NB4 (cell line): ENCODE measurements at regions not wholly inside any gene's neighbourhood (a gene's known extent, or its start where the extent isn't known, plus 50 kb on each side); places are given as distances from the start of the nearest gene placed in this dataset.
"Not testable (repeated sequence)": the region's sequence is repeated elsewhere in the genome, so short reads cannot be mapped to it uniquely, and the experiment has no call there.

ENCODE experiments used
- CTCF ChIP-seq: IDR thresholded peaks from one replicate; pipeline ENCODE4 v1.5.1; 2012; ENCODE audit warnings: low read depth, low read length
- MYC ChIP-seq: IDR thresholded peaks from 2 replicates; pipeline ENCODE4 v1.6.1; 2011; ENCODE audit warnings: low read depth, low read length
- POLR2A ChIP-seq: IDR thresholded peaks from 2 replicates; pipeline ENCODE4 v1.6.1; 2011; ENCODE audit warnings: mild to moderate bottlenecking; ENCODE audit not compliant: insufficient read length; ENCODE audit errors: extremely low read depth
- TF ChIP-seq, protein P1 (sequence below): IDR thresholded peaks from 2 replicates; pipeline ENCODE4 v1.6.1; 2011; ENCODE audit warnings: low read depth, low read length

DNA sequence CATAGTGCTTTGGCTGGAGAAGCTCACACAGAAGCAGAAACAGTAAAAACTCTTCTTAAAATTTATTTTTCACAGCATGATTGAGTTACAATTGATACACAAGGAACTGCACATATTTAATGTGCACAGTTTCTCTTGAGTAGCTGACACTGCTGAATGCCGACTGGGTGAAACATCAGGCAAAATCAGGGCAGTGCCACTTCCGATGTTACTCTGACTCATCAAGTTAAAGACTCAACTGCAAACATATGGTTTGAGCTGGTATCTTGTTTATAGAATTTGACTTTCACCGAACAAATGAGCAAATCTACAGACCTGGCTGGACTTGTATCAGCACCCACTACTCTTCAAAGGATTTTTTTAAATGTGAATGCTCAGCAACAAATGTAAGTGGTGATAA is 92.0 kb upstream of the IGFBPL1 start:
- not testable (repeated sequence) for TF ChIP-seq MYC, CTCF, POLR2A
- TF ChIP-seq, protein P1, sequence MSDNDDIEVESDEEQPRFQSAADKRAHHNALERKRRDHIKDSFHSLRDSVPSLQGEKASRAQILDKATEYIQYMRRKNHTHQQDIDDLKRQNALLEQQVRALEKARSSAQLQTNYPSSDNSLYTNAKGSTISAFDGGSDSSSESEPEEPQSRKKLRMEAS: not testable (repeated sequence)
